ENCODE measurements at regions not wholly inside any gene's neighbourhood (a gene's known extent, or its start where the extent isn't known, plus 50 kb on each side); places are given as distances from the start of the nearest gene placed in this dataset.
A peak's percentile ranks its signal among the peaks of the same experiment; 100 is the strongest.

DNA sequence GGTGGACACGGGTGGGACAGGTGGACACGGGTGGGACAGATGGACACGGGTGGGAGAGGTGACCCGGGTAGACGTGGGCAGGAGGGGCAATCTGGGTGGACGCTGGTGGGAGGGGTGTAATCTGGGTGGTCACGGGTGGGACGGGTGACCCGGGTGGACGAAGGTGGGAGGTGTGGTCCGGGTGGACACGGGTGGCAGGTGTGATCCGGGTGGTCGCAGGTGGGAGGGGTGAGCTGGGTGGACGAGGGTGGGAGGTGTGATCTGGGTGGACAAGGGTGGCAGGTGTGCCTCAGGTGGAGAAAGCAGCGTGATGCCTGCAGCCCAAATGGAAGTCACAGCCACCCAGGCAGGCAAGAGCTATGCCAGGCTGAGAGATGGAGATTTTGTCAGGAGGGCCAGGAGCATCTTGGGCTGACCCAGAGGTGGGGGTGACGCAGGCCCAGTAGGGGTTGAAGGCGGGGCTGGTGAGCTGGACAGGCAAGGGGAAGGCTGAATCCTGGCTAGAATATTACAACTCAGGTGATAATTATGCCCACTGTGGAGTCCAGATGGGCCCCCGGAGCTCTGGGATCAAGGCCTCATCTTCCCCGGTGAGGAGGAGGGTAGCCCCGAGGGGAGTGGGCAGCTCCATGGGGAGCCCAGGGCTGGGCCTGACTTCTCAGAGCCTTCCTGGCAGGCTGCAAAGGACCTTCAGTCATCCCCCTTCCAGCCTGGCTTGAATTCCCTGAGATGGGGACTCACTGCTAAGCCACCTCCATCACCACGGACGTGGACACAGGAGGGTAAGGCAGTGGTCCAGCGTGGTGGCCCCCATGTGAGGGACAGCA, 100.0 kb downstream of the ADRA2C start:
- DNase-seq (ENCODE audit: low spot score), result no peak

DNA sequence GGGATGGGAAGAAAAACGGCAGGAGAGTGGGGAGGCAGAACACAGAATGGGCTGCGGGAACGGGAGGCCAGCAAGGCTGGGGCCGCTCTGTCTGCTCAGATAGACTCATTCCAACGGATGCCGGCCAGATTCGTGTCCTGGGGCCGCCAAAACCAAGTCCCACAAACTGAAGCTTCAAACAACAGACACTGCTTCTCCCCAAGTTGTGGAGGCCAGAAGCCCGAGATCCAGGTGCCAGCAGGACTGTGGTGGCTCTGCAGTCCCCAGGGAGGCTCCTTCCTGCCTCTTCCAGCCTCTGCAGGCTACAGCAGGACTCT, 100.6 kb downstream of the ADRA2C start:
- no peak for DNase-seq (ENCODE audit: low spot score)

DNA sequence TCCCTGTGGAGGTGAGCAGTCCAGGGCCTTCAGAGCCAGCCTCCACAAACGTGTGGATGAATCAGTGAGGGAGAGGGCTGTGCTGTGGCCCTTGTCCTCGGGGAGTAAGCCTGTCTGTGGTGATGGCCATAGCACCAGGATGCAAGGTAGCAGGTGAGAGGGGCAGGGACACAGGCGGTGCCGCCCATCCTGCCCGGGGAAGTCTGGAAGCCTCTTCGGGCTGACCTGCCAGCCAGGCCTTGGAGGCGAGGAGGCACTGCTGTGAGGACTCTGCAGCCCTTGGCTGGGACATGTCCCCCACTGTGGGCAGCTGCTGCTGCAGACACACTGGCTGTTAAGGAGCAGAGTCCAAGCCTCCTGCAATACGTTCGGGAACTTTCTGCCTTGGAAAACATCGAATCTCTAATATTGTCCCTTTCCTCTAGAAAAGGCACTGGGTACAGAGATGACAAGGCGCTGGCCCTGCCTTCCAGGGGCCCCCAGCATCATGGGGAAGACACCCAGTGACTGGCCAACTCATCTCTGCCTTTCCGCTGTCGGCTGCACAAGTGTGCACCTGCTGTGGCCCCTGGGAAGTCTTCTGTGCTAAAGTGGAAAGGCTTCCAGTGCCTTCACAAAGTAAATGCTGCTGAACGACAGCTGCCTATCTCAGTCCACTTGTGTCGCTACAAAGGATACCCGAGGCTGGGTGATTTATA, 101.4 kb downstream of the ADRA2C start:
- no peak for DNase-seq (ENCODE audit: low spot score)

DNA sequence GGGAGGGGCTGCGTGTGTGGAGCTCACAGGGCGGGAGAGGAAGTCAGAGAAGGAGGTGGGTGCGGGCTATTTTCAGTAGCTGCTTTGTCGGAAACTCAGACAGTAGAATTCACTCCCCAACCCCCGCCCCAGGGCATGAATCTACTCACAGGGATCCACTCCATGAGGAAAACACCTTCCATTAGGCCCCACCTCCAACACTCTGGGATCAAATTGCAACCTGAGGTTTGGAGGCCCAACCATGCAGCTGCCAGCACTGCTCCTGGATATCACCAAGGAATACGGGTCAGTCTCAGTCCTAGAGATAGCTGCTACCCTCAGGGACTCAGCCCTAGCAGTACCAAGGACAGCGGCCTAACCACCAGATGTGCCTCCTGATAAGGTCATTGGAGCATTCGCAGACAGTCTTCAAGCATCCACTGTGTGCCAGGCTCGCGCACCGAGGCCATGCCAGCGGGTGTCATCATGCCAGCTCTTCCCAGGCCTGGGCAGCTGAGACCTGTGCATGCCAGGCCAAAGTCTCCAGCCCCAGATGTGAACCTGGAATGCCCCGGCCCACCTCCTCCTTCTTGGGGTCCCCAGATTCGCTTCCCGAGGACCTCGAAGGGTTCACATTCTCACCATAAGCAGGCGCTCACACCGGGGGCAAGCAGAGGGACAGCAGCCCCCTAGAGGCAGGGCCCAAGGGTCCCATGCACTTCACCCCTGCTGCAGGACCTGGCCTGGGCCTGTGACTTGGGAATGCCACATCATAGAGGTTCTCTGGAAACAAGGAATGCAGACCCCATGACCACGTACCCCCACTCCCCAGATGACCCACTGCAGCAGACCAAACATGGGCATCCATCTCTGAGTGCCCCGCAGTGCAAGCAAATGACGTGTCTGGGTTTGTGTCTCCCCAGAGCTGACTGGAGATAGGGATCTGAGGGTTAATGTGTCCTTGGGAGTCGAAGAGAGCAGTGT, 102.3 kb downstream of the ADRA2C start:
- no peak for DNase-seq (ENCODE audit: low spot score)

DNA sequence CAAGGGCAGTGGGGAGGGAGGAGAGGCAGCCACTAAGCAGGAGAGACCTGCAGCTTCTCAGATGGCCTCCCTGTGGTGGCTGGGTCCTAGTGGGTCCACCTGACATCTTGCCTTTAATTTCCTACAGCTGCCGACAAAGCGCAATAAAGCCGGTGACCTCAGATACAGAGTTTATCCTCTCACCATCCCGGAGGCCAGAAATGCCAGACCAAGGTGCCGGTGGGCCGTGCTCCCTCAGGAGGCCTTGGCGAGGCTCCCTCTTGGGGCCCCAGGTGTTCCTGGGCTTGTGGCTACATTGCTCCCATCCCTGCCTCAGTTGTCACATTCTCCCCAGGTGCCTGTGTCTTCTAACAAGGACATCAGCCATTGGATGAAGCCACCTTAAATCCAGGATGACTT, 103.0 kb downstream of the ADRA2C start:
- DNase-seq (ENCODE audit: low spot score), result no peak

DNA sequence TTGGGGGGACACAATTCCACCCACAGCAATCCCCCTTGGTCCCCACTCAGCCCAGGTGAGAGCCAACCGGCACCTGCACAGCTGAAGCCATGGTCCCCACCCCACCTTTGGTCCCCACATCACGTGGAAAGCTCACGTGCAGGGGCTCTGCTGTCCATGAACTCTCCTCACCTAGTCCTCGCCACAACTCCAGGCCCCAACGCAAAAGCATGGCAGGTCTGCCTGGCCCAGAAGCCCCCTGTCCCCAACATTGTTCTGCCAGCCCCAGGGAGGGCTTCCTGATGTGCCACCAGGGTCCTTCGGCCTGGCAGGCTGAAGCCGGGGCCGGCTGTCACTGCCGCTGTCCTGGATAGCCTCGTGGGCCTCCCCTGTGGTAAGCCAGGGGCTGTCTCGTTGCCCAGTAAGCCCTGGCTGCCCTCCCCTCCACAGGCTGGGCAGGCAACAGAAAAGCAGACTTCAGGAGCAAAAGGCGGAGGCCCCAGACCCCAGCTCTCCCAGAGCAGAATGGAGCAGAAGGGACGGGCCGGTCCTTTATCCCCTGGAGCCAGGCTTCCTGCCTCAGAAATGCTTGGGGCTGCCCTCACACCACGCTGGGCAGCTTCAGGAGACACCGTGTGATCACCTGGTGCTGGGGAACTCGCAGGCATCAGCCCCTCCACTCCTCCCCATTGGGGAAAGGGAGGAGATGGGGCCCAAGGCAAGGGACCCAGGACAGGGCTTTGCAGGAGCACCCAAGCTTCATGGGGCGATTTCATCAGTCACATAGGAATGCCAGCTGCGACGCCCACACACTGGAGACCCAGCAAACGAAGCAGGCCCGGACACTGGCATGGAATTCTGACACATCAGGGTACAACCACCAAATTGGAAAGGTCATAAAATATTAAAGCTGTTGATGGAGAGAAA, 103.7 kb downstream of the ADRA2C start:
- no peak for DNase-seq (ENCODE audit: low spot score)

DNA sequence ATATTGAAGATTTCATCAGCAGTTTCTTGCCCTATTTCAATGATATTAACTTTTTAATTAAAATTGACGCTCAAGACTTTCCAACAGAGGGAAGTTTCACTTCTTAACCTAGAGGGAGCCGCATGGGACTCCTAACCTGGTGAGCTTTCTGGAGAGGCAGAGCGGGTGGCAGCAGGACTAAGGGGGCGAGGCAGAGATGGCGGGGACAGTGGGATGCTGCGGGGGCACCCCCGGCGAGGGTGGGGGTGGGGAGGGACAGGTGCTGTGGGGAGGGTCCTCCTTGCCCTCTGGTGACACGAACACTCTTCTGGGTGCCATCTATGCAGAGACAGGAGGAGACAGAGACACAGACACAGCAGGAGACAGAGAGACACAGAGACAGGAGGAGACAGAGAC, 104.4 kb downstream of the ADRA2C start:
- no peak for DNase-seq (ENCODE audit: low spot score)

DNA sequence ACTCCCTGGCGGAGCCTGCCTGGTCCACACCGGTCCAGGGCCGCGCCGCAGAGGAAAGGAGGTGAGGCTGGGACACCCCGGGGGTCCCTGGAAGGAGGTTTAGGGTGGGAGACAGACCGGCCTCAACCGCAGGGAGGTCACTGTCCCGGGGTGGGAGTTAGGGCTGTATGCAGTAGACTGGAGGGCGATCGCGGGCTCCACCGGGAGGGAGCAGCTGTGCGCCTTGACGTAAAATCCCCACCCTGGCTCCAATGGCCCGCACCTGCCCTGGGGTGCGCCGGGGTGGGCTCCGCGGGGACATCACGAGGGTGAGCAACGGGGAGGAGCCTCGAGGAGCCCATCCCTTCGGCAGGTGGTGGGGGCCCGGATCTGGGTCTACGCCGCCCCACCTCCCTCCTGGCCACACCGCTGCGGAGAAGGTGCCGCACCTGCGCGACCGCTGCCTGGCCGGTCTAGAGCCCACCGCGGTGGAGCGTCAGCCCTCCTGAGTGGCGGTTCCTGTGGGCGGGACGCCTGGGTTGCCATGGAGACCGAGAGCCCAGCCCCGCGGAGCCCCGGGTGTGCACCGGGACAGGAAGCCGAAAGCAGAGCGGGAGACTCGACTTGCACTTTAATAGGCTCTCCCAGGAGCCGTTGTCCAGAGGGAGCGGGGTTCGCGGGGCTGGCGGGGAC, 105.1 kb downstream of the ADRA2C start:
- no peak for DNase-seq (ENCODE audit: low spot score)

DNA sequence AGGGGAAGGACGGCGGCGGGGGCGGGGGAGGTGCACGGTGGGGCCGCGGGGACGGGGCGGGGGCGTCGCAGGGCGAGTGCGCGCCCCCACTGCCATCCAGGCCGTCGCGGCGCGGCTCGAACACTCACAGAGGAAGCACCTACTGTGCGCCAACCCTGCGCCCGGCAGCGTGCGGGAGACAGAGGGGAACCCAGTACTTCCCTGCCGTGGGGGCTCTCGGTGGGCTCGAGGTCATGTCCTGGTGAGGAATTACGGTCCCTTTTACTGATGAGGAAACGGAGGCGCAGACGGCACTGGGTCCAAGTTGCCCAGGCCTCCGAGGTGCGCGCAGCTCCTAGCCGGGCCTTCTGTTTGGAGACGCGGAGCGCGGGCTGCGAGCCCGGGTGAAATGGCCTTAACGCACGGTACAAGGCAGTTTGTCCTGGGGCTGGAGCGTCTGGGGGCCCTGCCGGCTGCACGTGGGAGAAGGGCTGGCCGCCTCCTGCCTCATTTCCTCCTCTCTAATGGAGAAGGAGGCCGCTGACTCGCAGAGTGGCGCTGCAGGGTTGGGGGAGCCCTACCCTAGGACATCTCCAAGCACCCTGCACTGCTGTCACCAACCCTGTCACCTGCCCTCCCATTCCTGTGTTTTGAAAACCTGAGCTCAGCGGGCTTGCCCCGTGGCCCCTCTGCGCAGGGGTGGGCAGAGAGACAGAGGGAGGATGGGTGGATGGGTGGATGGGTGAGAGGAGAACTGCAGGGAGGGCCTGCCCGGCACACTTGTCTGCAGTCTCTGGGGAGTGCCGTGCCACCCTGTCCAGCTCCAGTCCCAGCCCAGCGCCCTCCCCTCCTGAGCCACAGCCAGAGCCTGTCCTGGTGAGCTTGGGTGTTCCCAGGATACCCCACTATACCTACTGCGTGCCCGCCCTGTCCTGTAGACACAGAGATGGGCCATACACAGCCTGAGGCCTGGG, 106.0 kb downstream of the ADRA2C start:
- no peak for DNase-seq (ENCODE audit: low spot score)

DNA sequence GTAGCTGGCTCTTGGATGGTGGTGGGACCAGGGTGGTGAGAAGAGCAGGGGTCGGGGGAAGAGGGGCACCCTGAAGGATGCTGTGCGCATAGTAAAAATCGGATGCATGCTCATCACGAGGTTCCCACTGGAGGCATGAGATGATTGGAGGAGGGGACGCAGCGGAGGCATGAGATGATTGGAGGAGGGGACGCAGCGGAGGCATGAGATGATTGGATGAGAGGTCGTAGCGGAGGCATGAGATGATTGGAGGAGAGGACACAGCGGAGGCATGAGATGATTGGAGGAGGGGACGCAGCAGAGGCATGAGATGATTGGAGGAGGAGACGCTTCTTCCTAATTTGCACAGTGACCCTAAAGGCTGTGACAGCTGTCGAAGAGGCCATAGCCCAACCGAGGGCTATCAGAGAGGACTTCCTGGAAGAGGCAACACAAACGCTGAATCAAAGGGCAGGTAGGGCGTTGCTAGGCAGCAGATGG, 106.7 kb downstream of the ADRA2C start:
- DNase-seq (ENCODE audit: low spot score), result no peak

DNA sequence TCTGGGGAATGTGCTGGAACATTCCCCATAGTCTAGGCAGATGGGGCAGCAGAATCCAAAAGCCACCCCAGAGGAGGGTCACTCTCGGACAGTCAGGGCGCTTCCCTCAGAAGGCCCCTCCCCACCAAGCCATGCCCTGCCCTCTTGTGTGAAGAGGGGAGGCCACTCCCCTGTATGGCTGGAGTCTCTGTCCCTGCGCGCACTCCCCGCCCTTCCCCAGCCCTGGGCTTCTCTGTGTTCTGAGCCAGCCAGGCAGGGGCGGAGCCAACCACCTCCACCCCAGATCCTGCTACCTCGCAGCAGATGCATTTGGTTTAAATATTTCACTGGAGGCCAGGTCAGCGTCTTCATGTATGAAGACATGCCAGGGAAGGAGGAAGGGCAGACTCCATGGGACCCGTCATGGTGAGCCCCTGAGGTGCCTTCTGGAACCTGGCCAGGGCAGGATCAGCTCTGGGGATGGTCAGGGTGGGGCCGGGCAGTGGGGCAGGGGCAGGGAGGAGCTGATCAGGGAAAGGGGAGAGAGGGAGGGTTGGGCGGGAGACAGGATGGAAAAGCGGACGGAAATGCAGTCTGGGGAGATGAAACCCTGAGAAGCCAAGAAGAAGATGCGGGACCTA, 107.3 kb downstream of the ADRA2C start:
- no peak for DNase-seq (ENCODE audit: low spot score)

DNA sequence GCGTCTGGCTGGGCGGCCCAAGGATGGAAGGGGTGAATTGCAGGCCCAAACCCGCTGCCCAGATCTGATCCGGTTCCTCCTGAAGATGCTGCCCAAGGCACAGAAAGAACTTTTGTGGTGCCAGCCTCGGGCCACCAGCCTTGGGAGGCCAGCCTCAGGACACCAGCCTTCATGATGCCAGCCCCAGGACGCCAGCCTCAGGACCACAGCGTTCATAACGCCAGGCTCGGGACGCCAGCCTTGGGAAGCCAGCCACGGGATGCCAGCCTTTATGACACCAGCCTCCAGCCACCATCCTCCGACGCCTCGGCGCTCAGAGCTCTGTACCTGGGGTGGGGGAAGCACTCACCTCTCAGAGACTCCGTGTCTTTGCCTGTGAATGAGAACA, 107.8 kb downstream of the ADRA2C start:
- no peak for DNase-seq (ENCODE audit: low spot score)

DNA sequence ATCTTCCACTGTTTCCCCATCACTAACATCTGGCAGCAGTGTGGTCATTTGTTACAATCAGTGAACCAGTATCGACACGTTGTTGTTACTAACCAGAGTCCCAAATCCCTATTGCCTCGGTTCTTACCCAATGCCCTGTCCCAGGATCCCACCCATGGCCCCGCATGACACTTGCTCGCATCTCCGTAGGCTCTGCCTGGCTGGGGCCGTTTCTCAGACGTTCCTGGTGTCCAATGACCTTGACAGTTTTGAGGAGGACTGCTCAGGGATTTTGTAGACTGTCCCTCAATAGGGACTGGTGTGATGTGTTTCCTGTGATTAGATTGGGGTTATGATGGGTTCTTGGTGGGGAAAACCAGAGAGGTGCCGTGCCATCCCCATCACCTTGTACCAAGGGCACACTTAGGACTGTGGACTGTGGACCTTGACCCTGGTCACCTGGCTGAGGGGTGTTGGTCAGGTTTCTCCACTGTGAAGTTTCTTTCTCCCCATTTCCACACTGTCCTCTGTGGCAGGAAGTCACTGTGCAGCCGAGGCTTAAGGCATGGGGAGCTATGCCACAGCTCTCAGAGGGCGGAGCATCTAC, 108.4 kb downstream of the ADRA2C start:
- no peak for DNase-seq (ENCODE audit: low spot score)

DNA sequence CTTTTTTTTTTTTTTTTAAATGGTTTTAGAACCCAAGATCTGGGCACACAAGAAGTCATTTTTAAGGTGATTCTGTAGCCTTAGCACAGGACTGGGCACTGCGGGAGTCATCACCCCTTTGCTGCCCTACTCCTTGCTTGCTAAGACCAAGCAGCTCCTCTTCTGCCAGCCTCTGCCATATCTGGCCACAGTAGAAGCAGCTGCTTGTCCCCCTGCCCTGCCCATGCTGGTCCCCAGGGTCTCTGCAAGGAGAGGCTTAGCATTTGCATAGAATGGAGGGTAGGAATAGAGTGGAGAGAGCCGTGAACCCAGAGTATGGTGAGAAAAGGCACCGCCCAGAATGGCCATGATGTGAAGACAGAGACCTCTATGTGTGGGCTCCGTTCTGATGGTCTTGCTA, 109.3 kb downstream of the ADRA2C start:
- DNase-seq (ENCODE audit: low spot score), result peak; percentile 1

DNA sequence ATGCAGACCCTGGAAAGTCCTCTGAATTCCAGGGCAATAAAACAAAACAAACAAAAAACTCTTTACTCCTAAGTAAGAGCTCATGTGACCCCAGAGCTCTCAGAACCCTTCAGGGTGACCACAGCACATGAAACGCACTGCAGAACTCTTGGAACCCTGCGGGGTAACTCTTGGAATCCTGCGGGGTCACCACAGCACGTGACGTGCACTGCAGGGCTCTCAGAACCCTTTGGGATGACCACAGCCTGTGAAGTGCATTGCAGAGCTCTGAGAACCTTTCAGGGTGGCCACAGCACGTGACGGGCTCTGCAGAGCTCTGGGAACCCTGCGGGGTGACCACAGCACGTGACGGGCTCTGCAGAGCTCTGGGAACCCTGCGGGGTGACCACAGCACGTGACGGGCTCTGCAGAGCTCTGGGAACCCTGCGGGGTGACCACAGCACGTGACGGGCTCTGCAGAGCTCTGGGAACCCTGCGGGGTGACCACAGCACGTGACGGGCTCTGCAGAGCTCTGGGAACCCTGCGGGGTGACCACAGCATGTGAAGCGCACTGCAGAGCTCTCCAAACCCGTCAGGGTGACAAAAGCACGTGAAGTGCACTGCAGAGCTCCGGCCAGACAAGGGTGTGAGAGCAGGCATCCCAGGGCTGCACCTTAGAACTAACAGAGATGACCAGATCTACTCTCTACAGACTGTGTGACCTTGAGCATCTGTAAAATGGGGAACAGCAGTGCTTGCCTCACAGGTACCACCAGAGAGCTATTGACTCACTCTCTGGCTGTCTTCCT, 110.1 kb downstream of the ADRA2C start:
- peak; percentile 1 for DNase-seq (ENCODE audit: low spot score)

DNA sequence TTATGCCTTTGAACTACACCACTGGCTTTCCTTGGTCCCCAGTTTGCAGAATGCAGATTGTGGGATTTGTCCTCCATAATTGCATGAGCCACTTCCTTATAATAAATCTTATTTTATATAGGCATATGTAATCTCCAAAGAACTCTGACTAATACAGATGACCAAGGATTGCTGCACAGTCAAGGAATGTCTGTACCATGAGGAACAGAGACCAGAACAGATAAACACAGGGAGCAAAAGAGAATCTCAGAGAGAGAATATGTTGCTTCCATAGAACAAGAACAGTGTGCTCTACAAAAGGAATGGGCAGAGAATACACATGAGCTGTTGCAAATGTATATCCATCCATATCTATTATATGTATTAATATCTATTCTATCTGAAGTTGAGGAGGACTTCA, 111.1 kb downstream of the ADRA2C start:
- DNase-seq (ENCODE audit: low spot score), result peak; percentile 1

DNA sequence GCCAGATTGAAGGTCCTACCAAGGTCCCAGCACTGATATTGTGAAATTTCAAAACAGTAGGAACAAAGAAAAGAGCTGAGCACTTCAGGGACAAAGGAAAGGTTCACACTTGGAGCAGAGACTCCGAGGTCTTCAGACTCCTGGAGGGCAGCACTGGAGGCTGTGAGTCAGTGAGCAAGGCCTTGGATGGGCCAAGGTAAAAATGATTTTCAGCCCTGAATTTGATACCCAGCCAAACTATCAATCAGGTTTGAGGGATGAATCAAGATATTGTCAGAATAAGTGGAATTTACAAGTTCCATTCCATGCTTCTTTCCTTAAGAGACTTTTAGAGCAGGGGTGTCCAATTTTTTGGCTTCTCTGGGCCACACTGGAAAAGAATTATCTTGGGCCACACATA, 111.7 kb downstream of the ADRA2C start:
- no peak for DNase-seq (ENCODE audit: low spot score)

DNA sequence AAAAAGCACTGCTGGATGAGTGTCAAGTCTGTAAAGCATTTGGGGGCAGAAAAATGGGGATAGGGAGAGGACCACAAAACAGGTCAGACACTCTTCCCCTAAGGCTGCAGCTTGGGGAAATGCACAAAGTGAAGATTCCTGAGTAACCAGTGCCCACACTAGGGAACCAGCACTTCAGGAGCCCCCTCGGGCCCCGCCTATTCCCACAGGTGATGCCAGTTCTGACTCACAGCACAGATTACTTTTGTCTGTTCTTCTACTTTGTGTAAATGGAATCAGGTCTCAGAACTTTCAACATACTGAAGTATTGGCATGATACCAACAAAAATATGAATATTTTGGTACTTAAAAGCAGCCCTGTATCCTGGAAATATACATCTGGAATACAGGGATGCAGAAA, 112.5 kb downstream of the ADRA2C start:
- no peak for DNase-seq (ENCODE audit: low spot score)
